ENCODE measurements at regions not wholly inside any gene's neighbourhood (a gene's known extent, or its start where the extent isn't known, plus 50 kb on each side); places are given as distances from the start of the nearest gene placed in this dataset.

- no peak overlapping the region for H3K4me3 ChIP-seq (ENCODE audit: low read length)
- no peak for DNase-seq (ENCODE audit: low read depth, low spot score)
Observed at GRCh38 chr2:145855142-145855541, 1335.2 kb upstream of the ZEB2 start.

- DNase-seq (ENCODE audit: low read depth, low spot score), result no peak
- H3K4me3 ChIP-seq (ENCODE audit: low read length), result no peak overlapping the region
Observed at GRCh38 chr2:145854039-145854755, 1334.3 kb upstream of the ZEB2 start.

GRCh38 chr2:145851730-145852129 is 1331.8 kb upstream of the ZEB2 start:
- H3K4me3 ChIP-seq (ENCODE audit: low read length), result no peak overlapping the region
- no peak for DNase-seq (ENCODE audit: low read depth, low spot score)

GRCh38 chr2:145849466-145849865 is 1329.5 kb upstream of the ZEB2 start:
- no peak overlapping the region for H3K4me3 ChIP-seq (ENCODE audit: low read length)
- no peak for DNase-seq (ENCODE audit: low read depth, low spot score)

GRCh38 chr2:145846982-145847381 is 1327.1 kb upstream of the ZEB2 start:
- no peak overlapping the region for H3K4me3 ChIP-seq (ENCODE audit: low read length)
- DNase-seq (ENCODE audit: low read depth, low spot score), result no peak

GRCh38 chr2:145845923-145846322 is 1326.0 kb upstream of the ZEB2 start:
- H3K4me3 ChIP-seq (ENCODE audit: low read length), result no peak overlapping the region
- DNase-seq (ENCODE audit: low read depth, low spot score), result no peak

GRCh38 chr2:145845207-145845894 is 1325.4 kb upstream of the ZEB2 start:
- DNase-seq (ENCODE audit: low read depth, low spot score), result no peak
- no peak overlapping the region for H3K4me3 ChIP-seq (ENCODE audit: low read length)

- DNase-seq (ENCODE audit: low read depth, low spot score), result no peak
Observed at GRCh38 chr2:145841973-145842372, 1322.1 kb upstream of the ZEB2 start.

GRCh38 chr2:145836986-145837385 is 1317.1 kb upstream of the ZEB2 start:
- no peak overlapping the region for H3K4me3 ChIP-seq (ENCODE audit: low read length)
- no peak for DNase-seq (ENCODE audit: low read depth, low spot score)

More at GRCh38 chr2:145841973-145842372, 1322.1 kb upstream of the ZEB2 start:
- H3K4me3 ChIP-seq (ENCODE audit: low read length), result no peak overlapping the region

GRCh38 chr2:145835665-145836064 is 1315.7 kb upstream of the ZEB2 start:
- H3K4me3 ChIP-seq (ENCODE audit: low read length), result no peak overlapping the region
- DNase-seq (ENCODE audit: low read depth, low spot score), result no peak

GRCh38 chr2:145832681-145833080 is 1312.8 kb upstream of the ZEB2 start:
- no peak for DNase-seq (ENCODE audit: low read depth, low spot score)
- H3K4me3 ChIP-seq (ENCODE audit: low read length), result no peak overlapping the region

- DNase-seq (ENCODE audit: low read depth, low spot score), result no peak
- H3K4me3 ChIP-seq (ENCODE audit: low read length), result no peak overlapping the region
Observed at GRCh38 chr2:145829931-145830330, 1310.0 kb upstream of the ZEB2 start.

- no peak for DNase-seq (ENCODE audit: low read depth, low spot score)
- no peak overlapping the region for H3K4me3 ChIP-seq (ENCODE audit: low read length)
Observed at GRCh38 chr2:145827235-145827634, 1307.3 kb upstream of the ZEB2 start.

GRCh38 chr2:145824384-145824783 is 1304.5 kb upstream of the ZEB2 start:
- no peak overlapping the region for H3K4me3 ChIP-seq (ENCODE audit: low read length)
- DNase-seq (ENCODE audit: low read depth, low spot score), result no peak

- no peak for DNase-seq (ENCODE audit: low read depth, low spot score)
- H3K4me3 ChIP-seq (ENCODE audit: low read length), result no peak overlapping the region
Observed at GRCh38 chr2:145822892-145823534, 1303.1 kb upstream of the ZEB2 start.

GRCh38 chr2:145820651-145821050 is 1300.7 kb upstream of the ZEB2 start:
- no peak overlapping the region for H3K4me3 ChIP-seq (ENCODE audit: low read length)
- no peak for DNase-seq (ENCODE audit: low read depth, low spot score)

- no peak for DNase-seq (ENCODE audit: low read depth, low spot score)
- no peak overlapping the region for H3K4me3 ChIP-seq (ENCODE audit: low read length)
Observed at GRCh38 chr2:145818890-145819504, 1299.1 kb upstream of the ZEB2 start.

- no peak for DNase-seq (ENCODE audit: low read depth, low spot score)
- H3K4me3 ChIP-seq (ENCODE audit: low read length), result no peak overlapping the region
Observed at GRCh38 chr2:145815933-145816332, 1296.0 kb upstream of the ZEB2 start.

GRCh38 chr2:145813481-145813880 is 1293.6 kb upstream of the ZEB2 start:
- no peak overlapping the region for H3K4me3 ChIP-seq (ENCODE audit: low read length)
- DNase-seq (ENCODE audit: low read depth, low spot score), result no peak

GRCh38 chr2:145812165-145812554 is 1292.2 kb upstream of the ZEB2 start:
- no peak for DNase-seq (ENCODE audit: low read depth, low spot score)
- no peak overlapping the region for H3K4me3 ChIP-seq (ENCODE audit: low read length)

All from Jurkat, Clone E6-1 (cell line).